Lower lobe of right lung (tissue), 2 donors: ENCODE measurements at regions not wholly inside any gene's neighbourhood (a gene's known extent, or its start where the extent isn't known, plus 50 kb on each side); places are given as distances from the start of the nearest gene placed in this dataset.

Source experiments
- ATAC-seq, 2 donors: fragments of 200-7000 bp; cut with Tn5 transposase; one replicate each; pipeline ENCODE4 v1.9.1; 2020 to 2022; ENCODE audit warnings: mild to moderate bottlenecking in 2 of 2, moderate library complexity in 2 of 2
- DNase-seq: peaks from one replicate; pipeline ENCODE4 v3.0.0-alpha.2; 2020
- H3K27ac ChIP-seq: fragments of 200-600 bp; one replicate; pipeline ENCODE4 v1.8.0; 2022
- H3K27me3 ChIP-seq: fragments of 200-600 bp; one replicate; pipeline ENCODE4 v1.8.0; 2022; ENCODE audit warnings: low read depth
- H3K36me3 ChIP-seq: fragments of 200-600 bp; one replicate; pipeline ENCODE4 v1.8.0; 2022; ENCODE audit warnings: mild to moderate bottlenecking
- H3K4me1 ChIP-seq: fragments of 200-600 bp; one replicate; pipeline ENCODE4 v1.8.0; 2022
- H3K4me3 ChIP-seq: fragments of 200-600 bp; one replicate; pipeline ENCODE4 v1.8.0; 2022; ENCODE audit warnings: mild to moderate bottlenecking
- H3K9me3 ChIP-seq: fragments of 200-600 bp; one replicate; pipeline ENCODE4 v1.8.0; 2022
- CTCF ChIP-seq: fragments of 200-600 bp; IDR thresholded peaks from one replicate; pipeline ENCODE4 v1.8.0; 2022; ENCODE audit warnings: antibody characterized with exemption, mild to moderate bottlenecking
- intact Hi-C: fragments of 100-400 bp; cut with DNase I; formaldehyde crosslinking; loops from one replicate; pipeline ENCODE4 v1.11.0; 2022
- donor health status: DM: no; HTN: yes; CAD: no; lungs with severe emphysema.

DNA sequence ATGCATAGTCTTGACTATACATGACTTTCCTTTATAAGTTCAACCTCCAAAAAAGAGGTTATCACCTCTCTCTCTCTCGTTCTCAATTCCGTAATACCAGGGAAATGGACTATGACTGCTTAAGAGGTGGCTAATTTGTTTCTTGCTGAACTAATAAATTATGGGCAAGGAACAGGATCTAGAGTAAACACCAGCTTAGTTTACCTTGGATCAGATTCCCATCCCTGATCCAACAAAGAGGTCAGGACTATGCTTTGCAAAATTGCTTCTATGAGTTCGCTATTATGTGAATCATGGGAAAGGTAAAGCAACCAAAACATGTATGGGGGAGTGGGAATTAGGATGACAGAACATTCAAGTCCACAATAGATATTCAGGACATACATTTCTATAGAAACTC is 630.7 kb downstream of the HACE1 start:
- intact Hi-C loops, result no loop called here
- ATAC-seq, result no peak
- Histone ChIP-seq H3K27ac (no peak overlapping the region), H3K4me3 (no peak overlapping the region), H3K9me3 (no peaks in the 10 kb centered on the region), H3K36me3 (no peaks in the 10 kb centered on the region), H3K4me1 (no peaks in the 10 kb centered on the region), H3K27me3 (no peaks in the 10 kb centered on the region)
- TF ChIP-seq CTCF, result no peak
- no peak for DNase-seq

- H3K27me3 ChIP-seq, result no peaks in the 10 kb centered on the region
- H3K4me1 ChIP-seq, result no peaks in the 10 kb centered on the region
- intact Hi-C loops, result no loop called here
- no peak overlapping the region for H3K4me3 ChIP-seq
- H3K9me3 ChIP-seq, result no peaks in the 10 kb centered on the region
- TF ChIP-seq CTCF, result no peak
- ATAC-seq (no peak), DNase-seq (no peak)
- no peak overlapping the region for H3K27ac ChIP-seq
- H3K36me3 ChIP-seq, result no peaks in the 10 kb centered on the region
These were observed 632.2 kb downstream of the HACE1 start for GRCh38 chr6:104227508-104227907.

DNA sequence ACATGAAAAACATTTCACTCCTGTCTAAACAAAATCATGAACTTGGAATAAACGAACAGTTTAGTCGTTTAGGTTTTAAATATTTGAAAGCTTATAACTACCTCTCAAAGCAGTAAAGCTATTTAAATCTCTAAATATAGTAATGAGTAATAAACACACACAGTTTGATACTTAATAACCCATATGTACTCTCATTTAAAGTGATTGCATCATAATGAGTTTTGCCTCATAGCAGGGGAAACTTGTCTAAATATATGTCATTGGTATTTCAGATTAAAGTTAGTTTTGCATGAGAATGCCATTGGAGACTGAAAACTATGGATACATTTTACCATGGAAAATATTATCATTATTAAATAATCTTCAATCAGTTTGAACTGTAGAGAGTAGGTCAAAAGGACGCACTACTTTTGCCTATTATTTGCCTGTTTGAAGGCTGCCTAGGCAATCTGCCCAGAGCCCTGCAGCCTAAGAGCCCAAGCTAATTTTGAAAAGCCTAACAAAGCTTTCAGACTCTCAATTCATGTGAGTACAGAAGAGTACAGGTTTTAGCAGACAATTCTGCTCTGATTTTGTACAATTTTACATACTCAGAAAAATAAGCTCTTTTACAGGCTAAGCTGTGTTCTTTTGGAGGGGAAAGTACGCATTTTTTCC is 632.8 kb downstream of the HACE1 start:
- TF ChIP-seq CTCF, result no peak
- no peak overlapping the region for H3K27ac ChIP-seq
- H3K4me3 ChIP-seq, result no peak overlapping the region
- no peaks in the 10 kb centered on the region for H3K9me3 ChIP-seq
- no peak for ATAC-seq
- no peaks in the 10 kb centered on the region for H3K27me3 ChIP-seq
- no peak for DNase-seq
- no peaks in the 10 kb centered on the region for H3K36me3 ChIP-seq
- intact Hi-C loops, result no loop called here
- H3K4me1 ChIP-seq, result no peaks in the 10 kb centered on the region

DNA sequence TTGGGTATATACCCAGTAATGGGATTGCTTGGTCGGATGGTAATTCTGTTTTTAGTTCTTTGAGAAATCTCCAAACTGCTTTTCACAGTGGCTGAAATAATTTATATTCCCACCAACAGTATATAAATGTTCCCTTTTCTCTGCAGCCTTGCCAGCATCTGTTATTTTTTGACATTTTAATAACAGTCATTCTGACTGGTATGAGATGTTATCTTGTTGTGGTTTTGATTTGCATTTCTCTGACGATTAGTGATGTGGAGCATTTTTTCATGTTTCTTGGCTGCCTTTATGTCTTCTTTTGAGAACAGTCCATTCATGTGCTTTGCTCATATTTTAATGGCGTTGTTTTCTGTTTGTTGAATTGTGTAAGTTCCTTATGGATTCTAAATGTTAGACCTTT is 641.6 kb downstream of the HACE1 start:
- TF ChIP-seq CTCF, result no peak
- Histone ChIP-seq H3K9me3 (no peaks in the 10 kb centered on the region), H3K36me3 (no peaks in the 10 kb centered on the region), H3K4me3 (no peak overlapping the region), H3K27me3 (no peaks in the 10 kb centered on the region), H3K4me1 (no peaks in the 10 kb centered on the region), H3K27ac (no peak overlapping the region)
- no peak for DNase-seq
- ATAC-seq, result no peak
- intact Hi-C loops, result no loop called here

DNA sequence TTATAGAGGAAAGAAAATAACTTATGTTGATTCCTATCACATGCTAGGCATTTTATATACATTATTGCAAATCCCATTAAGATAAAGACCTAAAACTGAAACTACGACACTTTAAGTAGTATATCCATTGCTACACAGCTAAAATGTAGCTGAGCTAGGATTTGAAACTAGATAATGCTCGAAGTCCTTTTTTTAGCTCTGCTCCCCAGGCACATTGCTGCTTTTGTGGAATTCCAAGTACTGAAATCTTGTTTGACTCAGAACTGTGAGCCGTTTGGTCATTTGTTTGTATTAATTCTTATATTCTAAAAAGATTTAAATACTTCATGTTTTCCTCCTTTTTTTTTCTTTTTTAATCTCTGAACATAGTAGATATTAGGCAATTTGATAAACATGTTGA is 644.8 kb downstream of the HACE1 start:
- Histone ChIP-seq H3K4me1 (no peaks in the 10 kb centered on the region), H3K27me3 (no peaks in the 10 kb centered on the region), H3K4me3 (no peak overlapping the region), H3K27ac (no peak overlapping the region), H3K9me3 (no peaks in the 10 kb centered on the region), H3K36me3 (no peaks in the 10 kb centered on the region)
- intact Hi-C loops, result no loop called here
- ATAC-seq (no peak), DNase-seq (no peak)
- no peak for TF ChIP-seq CTCF
